ENCODE measurements at regions not wholly inside any gene's neighbourhood (a gene's known extent, or its start where the extent isn't known, plus 50 kb on each side); places are given as distances from the start of the nearest gene placed in this dataset.
"Not testable (repeated sequence)": the region's sequence is repeated elsewhere in the genome, so short reads cannot be mapped to it uniquely, and the experiment has no call there.

- TF ChIP-seq CTCF, EP300, POLR2A (IDR thresholded peaks at IDR 0.05): not testable (repeated sequence)
Measured at GRCh38 chrY:17599263-17599662, 280.8 kb downstream of the CDY2B start.
